ENCODE measurements at regions not wholly inside any gene's neighbourhood (a gene's known extent, or its start where the extent isn't known, plus 50 kb on each side); places are given as distances from the start of the nearest gene placed in this dataset.

GRCh38 chr14:32022938-32023466 is 54.1 kb upstream of the ARHGAP5 start:
- no peak for DNase-seq
- ChIA-PET POLR2A (no interaction called here), CTCF (interaction anchor here (0.7 kb wide), 1 partner anchor 284 kb away, joined by 3 read pairs; no protein-coding TSS in a partner anchor)
- no peak overlapping the region for H3K9ac ChIP-seq
- H3K79me2 ChIP-seq (ENCODE audit: insufficient read depth): no peaks in the 10 kb centered on the region
- TF ChIP-seq RCOR1 (IDR thresholded peaks at IDR 0.05; ENCODE audit: low read length) (no peak), REST (IDR thresholded peaks at IDR 0.05; ENCODE audit: low read depth, low read length) (no peak), SMC3 (IDR thresholded peaks at IDR 0.05; ENCODE audit: low read depth, low read length) (no peak), MEF2A (IDR thresholded peaks at IDR 0.05; ENCODE audit: borderline replicate concordance, low read depth) (no peak), USF1 (IDR thresholded peaks at IDR 0.05; ENCODE audit: borderline replicate concordance, low read depth) (no peak), RXRA (IDR thresholded peaks at IDR 0.05; ENCODE audit: borderline replicate concordance, low read depth) (no peak), SIN3A (IDR thresholded peaks at IDR 0.05; ENCODE audit: borderline replicate concordance, low read depth, low read length) (no peak), NFIC (IDR thresholded peaks at IDR 0.05; ENCODE audit: borderline replicate concordance) (no peak), GATA2 (CRISPR knock-in tag; IDR thresholded peaks at IDR 0.05) (no peak), USF2 (IDR thresholded peaks at IDR 0.05; ENCODE audit: borderline replicate concordance, low read depth, low read length) (no peak), ZBTB33 (IDR thresholded peaks at IDR 0.05; ENCODE audit: borderline replicate concordance, low read depth) (no peak), FOXJ3 (CRISPR knock-in tag; IDR thresholded peaks at IDR 0.05) (no peak), NRF1 (IDR thresholded peaks at IDR 0.05; ENCODE audit: low read depth, low read length) (no peak), CHD2 (IDR thresholded peaks at IDR 0.05; ENCODE audit: low read length, partially characterized antibody) (no peak), ELF1 (IDR thresholded peaks at IDR 0.05) (no peak)
- TF ChIP-seq, protein P1, sequence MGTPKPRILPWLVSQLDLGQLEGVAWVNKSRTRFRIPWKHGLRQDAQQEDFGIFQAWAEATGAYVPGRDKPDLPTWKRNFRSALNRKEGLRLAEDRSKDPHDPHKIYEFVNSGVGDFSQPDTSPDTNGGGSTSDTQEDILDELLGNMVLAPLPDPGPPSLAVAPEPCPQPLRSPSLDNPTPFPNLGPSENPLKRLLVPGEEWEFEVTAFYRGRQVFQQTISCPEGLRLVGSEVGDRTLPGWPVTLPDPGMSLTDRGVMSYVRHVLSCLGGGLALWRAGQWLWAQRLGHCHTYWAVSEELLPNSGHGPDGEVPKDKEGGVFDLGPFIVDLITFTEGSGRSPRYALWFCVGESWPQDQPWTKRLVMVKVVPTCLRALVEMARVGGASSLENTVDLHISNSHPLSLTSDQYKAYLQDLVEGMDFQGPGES (IDR thresholded peaks at IDR 0.05; ENCODE audit: low read depth, low read length): no peak
- H3F3A ChIP-seq (replicated peaks; ENCODE audit: insufficient read depth): no peaks in the 10 kb centered on the region
- no peak overlapping the region for H3K27ac ChIP-seq (ENCODE audit: low read depth in 2 of 2, low read length in 1 of 2)
- WGBS (ENCODE audit: low lambda C conversion rate): 82% methylated on average over 3 of the region's 3 CpGs
- no peaks in the 10 kb centered on the region; a peak in 1 of 4 replicates for H3K4me1 ChIP-seq (ENCODE audit: control insufficient read depth in 1 of 2, insufficient read depth in 2 of 2, low read depth in 1 of 2, low read length in 1 of 2)
- no peak overlapping the region for H2AFZ ChIP-seq (ENCODE audit: low read depth)
- no peaks in the 10 kb centered on the region for H3K9me3 ChIP-seq
- no peak overlapping the region for H3K4me3 ChIP-seq (ENCODE audit: low read depth in 2 of 2, low read length in 1 of 2)
- no peaks in the 10 kb centered on the region for H3K27me3 ChIP-seq (ENCODE audit: insufficient read depth)
- H3K9me2 ChIP-seq: no peaks in the 10 kb centered on the region
- no peak overlapping the region for H3K4me2 ChIP-seq
- no peaks in the 10 kb centered on the region for H3K36me3 ChIP-seq (replicated peaks in 1 of 2; ENCODE audit: control insufficient read depth in 1 of 2, insufficient read depth in 2 of 2, low read length in 1 of 2)
- H4K20me1 ChIP-seq (ENCODE audit: insufficient read depth): no peaks in the 10 kb centered on the region
